WERI-Rb-1 (cell line): ENCODE measurements at regions not wholly inside any gene's neighbourhood (a gene's known extent, or its start where the extent isn't known, plus 50 kb on each side); places are given as distances from the start of the nearest gene placed in this dataset.

Experiments
- DNase-seq: peaks from one replicate; pipeline ENCODE4 v3.0.0-alpha.2; 2020
- H3K27ac ChIP-seq: fragments of 250-450 bp; sonication (Bioruptor Pico); 2 replicates; pipeline ENCODE4 v1.5.1; 2020; ENCODE audit warnings: mild to moderate bottlenecking, moderate library complexity
- H3K27me3 ChIP-seq: fragments of 250-450 bp; sonication (Bioruptor Pico); 2 replicates; pipeline ENCODE4 v1.5.1; 2021; ENCODE audit warnings: mild to moderate bottlenecking, low read depth, moderate library complexity; ENCODE audit not compliant: insufficient read depth, severe bottlenecking
- H3K36me3 ChIP-seq: fragments of 250-450 bp; sonication (Bioruptor Pico); 2 replicates; pipeline ENCODE4 v1.5.1; 2020; ENCODE audit warnings: mild to moderate bottlenecking, moderate library complexity
- H3K4me3 ChIP-seq: 2 replicates; pipeline ENCODE4 v1.5.1; 2011; ENCODE audit warnings: low read depth, mild to moderate bottlenecking, control low read depth, low read length
- H3K9me3 ChIP-seq: fragments of 250-450 bp; sonication (Bioruptor Pico); 2 replicates; pipeline ENCODE4 v1.5.1; 2021; ENCODE audit warnings: mild to moderate bottlenecking, moderate library complexity; ENCODE audit not compliant: severe bottlenecking
- CTCF ChIP-seq: IDR thresholded peaks from 2 replicates; pipeline ENCODE4 v1.5.1; 2011; ENCODE audit warnings: low read depth, mild to moderate bottlenecking, control low read depth, inconsistent platforms, low read length

DNA sequence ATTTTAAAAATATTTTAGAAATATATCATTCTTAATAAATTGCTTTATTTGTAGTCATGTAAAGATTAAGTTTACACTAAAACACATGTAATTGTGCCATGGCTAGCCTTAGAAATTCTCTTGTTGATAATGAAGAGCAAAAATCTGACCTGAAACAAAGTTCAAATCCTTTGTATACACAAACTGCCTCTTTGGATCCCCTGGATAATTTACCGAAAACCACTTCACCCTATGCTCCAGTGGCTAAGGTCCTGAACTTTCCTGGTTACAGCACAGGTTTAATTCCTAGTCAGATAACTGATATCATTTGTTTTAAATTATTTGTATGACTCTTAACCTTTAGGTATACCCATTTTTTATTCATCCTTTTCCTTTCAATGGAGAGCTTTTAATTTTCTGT is 1093.2 kb upstream of the ADGRL4 start:
- Histone ChIP-seq H3K4me3 (no peak overlapping the region), H3K27me3 (no peaks in the 10 kb centered on the region), H3K9me3 (no peaks in the 10 kb centered on the region), H3K27ac (no peak overlapping the region), H3K36me3 (no peaks in the 10 kb centered on the region)
- no peak for TF ChIP-seq CTCF
- DNase-seq = no peak

DNA sequence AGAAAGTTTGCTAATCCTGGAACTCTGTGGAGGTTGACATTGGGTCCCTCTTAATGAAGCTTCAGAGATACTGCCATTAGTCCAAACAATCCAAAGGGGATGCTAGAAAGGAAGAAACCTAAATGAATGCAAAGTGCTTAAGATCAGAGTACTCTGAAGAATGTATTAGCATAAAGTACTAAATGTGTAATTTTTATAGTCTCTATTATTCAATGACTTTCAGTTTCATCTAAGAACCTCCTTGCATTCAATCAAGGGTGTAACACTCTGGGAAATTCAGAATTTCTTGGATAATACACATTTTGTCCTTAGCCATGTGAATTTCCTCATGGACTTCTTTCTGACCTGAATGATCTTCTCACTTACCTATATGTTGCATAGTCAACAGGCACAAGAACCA is 1078.5 kb upstream of the ADGRL4 start:
- TF ChIP-seq CTCF = no peak
- Histone ChIP-seq H3K9me3 (no peaks in the 10 kb centered on the region), H3K4me3 (no peak overlapping the region), H3K27me3 (no peaks in the 10 kb centered on the region), H3K27ac (no peak overlapping the region), H3K36me3 (no peaks in the 10 kb centered on the region)
- no peak for DNase-seq

- TF ChIP-seq CTCF = no peak
- no peaks in the 10 kb centered on the region for H3K36me3 ChIP-seq
- H3K9me3 ChIP-seq = no peaks in the 10 kb centered on the region
- no peak overlapping the region for H3K4me3 ChIP-seq
- no peaks in the 10 kb centered on the region for H3K27me3 ChIP-seq
- no peak overlapping the region for H3K27ac ChIP-seq
- DNase-seq = no peak
Measured at GRCh38 chr1:80083892-80084291, 1077.4 kb upstream of the ADGRL4 start.

GRCh38 chr1:80076469-80076868 is 1069.9 kb upstream of the ADGRL4 start:
- DNase-seq = no peak
- Histone ChIP-seq H3K4me3 (no peak overlapping the region), H3K36me3 (no peaks in the 10 kb centered on the region), H3K27ac (no peak overlapping the region), H3K9me3 (no peaks in the 10 kb centered on the region), H3K27me3 (no peaks in the 10 kb centered on the region)
- no peak for TF ChIP-seq CTCF

- TF ChIP-seq CTCF = no peak
- Histone ChIP-seq H3K27ac (no peak overlapping the region), H3K36me3 (no peaks in the 10 kb centered on the region), H3K9me3 (no peaks in the 10 kb centered on the region), H3K27me3 (no peaks in the 10 kb centered on the region), H3K4me3 (no peak overlapping the region)
- DNase-seq = no peak
Measured at GRCh38 chr1:80075351-80075750, 1068.8 kb upstream of the ADGRL4 start.

- no peaks in the 10 kb centered on the region for H3K9me3 ChIP-seq
- no peaks in the 10 kb centered on the region for H3K36me3 ChIP-seq
- H3K27me3 ChIP-seq = no peaks in the 10 kb centered on the region
- no peak for TF ChIP-seq CTCF
- no peak overlapping the region for H3K27ac ChIP-seq
- no peak for DNase-seq
- H3K4me3 ChIP-seq = no peak overlapping the region
Measured at GRCh38 chr1:80072563-80072962, 1066.0 kb upstream of the ADGRL4 start.
